ENCODE measurements at regions not wholly inside any gene's neighbourhood (a gene's known extent, or its start where the extent isn't known, plus 50 kb on each side); places are given as distances from the start of the nearest gene placed in this dataset.

GRCh38 chr7:94761451-94761850 is 105.5 kb upstream of the SGCE start:
- TF ChIP-seq, protein P1, sequence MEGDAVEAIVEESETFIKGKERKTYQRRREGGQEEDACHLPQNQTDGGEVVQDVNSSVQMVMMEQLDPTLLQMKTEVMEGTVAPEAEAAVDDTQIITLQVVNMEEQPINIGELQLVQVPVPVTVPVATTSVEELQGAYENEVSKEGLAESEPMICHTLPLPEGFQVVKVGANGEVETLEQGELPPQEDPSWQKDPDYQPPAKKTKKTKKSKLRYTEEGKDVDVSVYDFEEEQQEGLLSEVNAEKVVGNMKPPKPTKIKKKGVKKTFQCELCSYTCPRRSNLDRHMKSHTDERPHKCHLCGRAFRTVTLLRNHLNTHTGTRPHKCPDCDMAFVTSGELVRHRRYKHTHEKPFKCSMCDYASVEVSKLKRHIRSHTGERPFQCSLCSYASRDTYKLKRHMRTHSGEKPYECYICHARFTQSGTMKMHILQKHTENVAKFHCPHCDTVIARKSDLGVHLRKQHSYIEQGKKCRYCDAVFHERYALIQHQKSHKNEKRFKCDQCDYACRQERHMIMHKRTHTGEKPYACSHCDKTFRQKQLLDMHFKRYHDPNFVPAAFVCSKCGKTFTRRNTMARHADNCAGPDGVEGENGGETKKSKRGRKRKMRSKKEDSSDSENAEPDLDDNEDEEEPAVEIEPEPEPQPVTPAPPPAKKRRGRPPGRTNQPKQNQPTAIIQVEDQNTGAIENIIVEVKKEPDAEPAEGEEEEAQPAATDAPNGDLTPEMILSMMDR (IDR thresholded peaks at IDR 0.05; ENCODE audit: low read length): no peak
- TF ChIP-seq EZH2 (optimal IDR thresholded peaks at IDR 0.05; ENCODE audit: low read depth, low read length): no peak

Measured in MM.1S (cell line).